CD4-positive, CD25-positive, alpha-beta regulatory T cell (primary cell): ENCODE measurements at regions not wholly inside any gene's neighbourhood (a gene's known extent, or its start where the extent isn't known, plus 50 kb on each side); places are given as distances from the start of the nearest gene placed in this dataset.
A peak's percentile ranks its signal among the peaks of the same experiment; 100 is the strongest.

Source experiments
- ATAC-seq, 2 donors: fragments of 150-1000 bp; cut with Tn5 transposase; one replicate each; pipeline ENCODE4 v1.10.0; 2021; ENCODE audit warnings: low read depth in 2 of 2, moderate number of reproducible peaks in 2 of 2, moderate library complexity in 1 of 2
- DNase-seq, 3 donors: peaks; one replicate each; pipeline versions ENCODE4 v3.0.0 to v3.0.0-alpha.2; 2012 to 2022; ENCODE audit warnings: mixed read lengths in 1 of 3
- H3K27ac ChIP-seq: one replicate; pipeline ENCODE4 v1.7.0; 2013; ENCODE audit warnings: mild to moderate bottlenecking, low read length; ENCODE audit not compliant: insufficient read depth, poor library complexity, severe bottlenecking
- H3K27me3 ChIP-seq: one replicate; pipeline ENCODE4 v1.7.0; 2013; ENCODE audit warnings: low read length; ENCODE audit not compliant: control insufficient read depth, insufficient read depth
- H3K36me3 ChIP-seq: one replicate; pipeline ENCODE4 v1.7.0; 2013; ENCODE audit warnings: mild to moderate bottlenecking, low read length, moderate library complexity; ENCODE audit not compliant: control insufficient read depth, insufficient read depth
- H3K4me1 ChIP-seq: 2 replicates; pipeline ENCODE4 v1.7.0; 2013; ENCODE audit warnings: mild to moderate bottlenecking, low read length; ENCODE audit not compliant: insufficient read depth, control insufficient read depth, poor library complexity, severe bottlenecking
- H3K4me3 ChIP-seq: one replicate; pipeline ENCODE4 v1.7.0; 2013; ENCODE audit warnings: low read depth, mild to moderate bottlenecking, low read length, moderate library complexity
- H3K9me3 ChIP-seq, 2 experiments: 1 replicate in 1 of 2; 2 replicates in 1 of 2; pipeline ENCODE4 v1.7.0; 2013; ENCODE audit warnings: low read length in 2 of 2, mild to moderate bottlenecking in 1 of 2, moderate library complexity in 1 of 2; ENCODE audit not compliant: control insufficient read depth in 2 of 2
- H3K27ac Mint-ChIP-seq, 3 donors: one replicate each; pipeline ENCODE4 v1.8.0; 2020 to 2022; ENCODE audit warnings: mild to moderate bottlenecking in 3 of 3, mixed read lengths in 3 of 3, moderate library complexity in 2 of 3
- H3K27me3 Mint-ChIP-seq: one replicate; pipeline ENCODE4 v1.8.0; 2022; ENCODE audit warnings: mild to moderate bottlenecking, mixed read lengths
- H3K36me3 Mint-ChIP-seq: one replicate; pipeline ENCODE4 v1.8.0; 2020; ENCODE audit warnings: mixed read lengths
- H3K4me1 Mint-ChIP-seq, 4 donors: one replicate each; pipeline ENCODE4 v1.8.0; 2020 to 2022; ENCODE audit warnings: mixed read lengths in 4 of 4, mild to moderate bottlenecking in 1 of 4
- H3K4me3 Mint-ChIP-seq, 4 donors: one replicate each; pipeline ENCODE4 v1.8.0; 2020 to 2022; ENCODE audit warnings: mild to moderate bottlenecking in 4 of 4, mixed read lengths in 4 of 4, moderate library complexity in 3 of 4
- H3K9me3 Mint-ChIP-seq, 7 donors: one replicate each; pipeline ENCODE4 v1.8.0; 2020 to 2022; ENCODE audit warnings: mixed read lengths in 7 of 7, mild to moderate bottlenecking in 3 of 7, moderate library complexity in 2 of 7

DNA sequence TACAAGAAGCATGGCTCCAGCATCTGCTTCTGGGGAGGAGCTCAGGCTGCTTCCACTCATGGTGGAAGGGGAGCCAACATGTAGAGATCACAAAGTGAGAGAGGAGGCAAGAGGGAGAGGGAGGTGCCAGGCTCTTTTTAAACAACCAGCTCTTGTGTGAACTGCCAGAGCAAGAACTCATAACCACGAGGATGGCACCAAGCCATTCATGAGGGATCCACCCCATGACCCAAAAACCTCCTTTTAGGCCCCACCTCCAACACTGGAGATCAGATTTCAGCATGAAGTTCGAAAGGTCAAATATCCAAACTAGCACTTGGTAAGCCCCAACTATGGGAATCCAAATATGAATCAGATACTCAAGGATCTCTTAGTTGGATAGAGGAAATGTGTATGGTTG is 131.2 kb downstream of the RXFP2 start:
- DNase-seq (no peak), ATAC-seq (no peak)
- H3K36me3 Mint-ChIP-seq = no peaks in the 10 kb centered on the region
- Histone ChIP-seq H3K36me3 (no peaks in the 10 kb centered on the region), H3K27me3 (no peaks in the 10 kb centered on the region), H3K4me1 (no peaks in the 10 kb centered on the region), H3K27ac (no peak overlapping the region), H3K9me3 (no peaks in the 10 kb centered on the region), H3K4me3 (no peak overlapping the region)
- H3K27me3 Mint-ChIP-seq = peaks cover 6% of the 10 kb centered on the region
- no peaks in the 10 kb centered on the region for H3K4me1 Mint-ChIP-seq
- no peak overlapping the region for H3K4me3 Mint-ChIP-seq
- H3K27ac Mint-ChIP-seq = no peak overlapping the region
- H3K9me3 Mint-ChIP-seq = peaks cover 0 to 4% (median 0%) of the 10 kb centered on the region in 7 donors

DNA sequence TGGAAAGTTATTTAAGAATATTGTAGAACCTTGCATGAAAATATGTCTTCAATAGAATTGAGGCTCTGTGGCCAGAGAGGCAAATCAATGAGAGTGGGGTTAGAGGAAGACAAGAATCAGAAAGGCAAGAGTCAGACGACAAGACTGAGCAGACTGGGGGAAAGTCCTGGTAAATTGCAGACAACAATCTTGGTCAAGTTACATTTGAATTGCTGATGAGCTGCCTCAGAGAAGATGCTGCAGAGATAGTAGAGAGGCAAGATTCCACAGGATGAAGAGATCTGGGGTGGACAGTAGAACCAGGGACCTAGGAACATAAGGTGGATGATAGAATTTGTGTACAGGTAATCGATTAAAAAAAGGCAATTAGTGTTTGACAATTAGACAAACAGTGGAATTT is 133.8 kb downstream of the RXFP2 start:
- H3K27ac Mint-ChIP-seq = no peak overlapping the region
- peaks cover 0 to 4% (median 0%) of the 10 kb centered on the region in 7 donors for H3K9me3 Mint-ChIP-seq
- Histone ChIP-seq H3K4me3 (no peak overlapping the region), H3K4me1 (no peaks in the 10 kb centered on the region), H3K27me3 (peaks cover 4% of the 10 kb centered on the region), H3K27ac (no peak overlapping the region), H3K36me3 (no peaks in the 10 kb centered on the region), H3K9me3 (no peaks in the 10 kb centered on the region)
- no peaks in the 10 kb centered on the region for H3K36me3 Mint-ChIP-seq
- no peak overlapping the region for H3K4me3 Mint-ChIP-seq
- ATAC-seq (no peak), DNase-seq (no peak)
- peaks cover 6% of the 10 kb centered on the region for H3K27me3 Mint-ChIP-seq
- no peaks in the 10 kb centered on the region for H3K4me1 Mint-ChIP-seq

DNA sequence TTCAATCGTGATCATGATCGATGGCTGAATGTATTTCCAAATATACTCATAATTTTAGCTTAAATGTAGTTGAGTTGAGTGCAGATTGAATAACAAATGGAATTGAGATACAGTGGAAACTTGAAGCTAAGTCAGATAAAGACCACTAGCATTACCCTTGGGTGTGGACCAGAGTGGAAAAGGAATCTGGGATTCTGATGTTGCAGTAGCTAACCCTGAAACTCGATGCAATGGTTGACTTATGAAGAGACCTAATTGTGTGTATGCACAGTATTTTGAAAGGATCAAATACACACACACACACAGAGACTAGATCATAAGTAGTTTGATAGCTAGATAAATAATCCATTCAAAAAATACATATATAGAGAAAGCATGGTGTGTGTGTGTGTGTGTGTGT is 135.8 kb downstream of the RXFP2 start:
- H3K9me3 Mint-ChIP-seq = peaks cover 0 to 4% (median 0%) of the 10 kb centered on the region in 7 donors

DNA sequence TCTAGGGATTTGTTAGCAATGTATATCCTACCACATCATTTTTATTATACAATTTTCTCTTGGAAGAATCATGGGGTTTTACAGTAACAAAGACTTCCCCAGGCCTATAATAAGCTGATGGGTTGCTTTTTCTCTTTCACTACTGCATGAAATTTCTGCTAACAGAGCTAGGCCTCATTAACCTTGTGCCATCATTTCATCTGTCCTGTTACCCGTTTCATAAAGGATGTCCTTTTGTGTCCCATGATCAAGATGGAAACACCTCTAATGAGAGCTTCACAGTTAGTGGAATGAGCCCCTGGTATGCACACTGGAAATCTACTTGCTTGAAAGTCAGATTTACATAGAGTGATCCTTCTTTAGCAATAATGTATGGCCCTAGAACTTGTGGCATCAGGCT is 138.7 kb downstream of the RXFP2 start:
- Histone ChIP-seq H3K4me3 (no peak overlapping the region), H3K36me3 (no peaks in the 10 kb centered on the region), H3K27ac (no peak overlapping the region), H3K4me1 (no peaks in the 10 kb centered on the region), H3K9me3 (no peaks in the 10 kb centered on the region), H3K27me3 (peaks cover 6% of the 10 kb centered on the region)
- Mint-ChIP-seq H3K27me3 (peaks cover 12% of the 10 kb centered on the region), H3K4me3 (no peak overlapping the region), H3K27ac (no peak overlapping the region), H3K4me1 (no peaks in the 10 kb centered on the region), H3K9me3 (peaks cover 0 to 2% (median 0%) of the 10 kb centered on the region in 7 donors), H3K36me3 (no peaks in the 10 kb centered on the region)
- ATAC-seq (no peak), DNase-seq (no peak)

More for the DNA sequence above, 135.8 kb downstream of the RXFP2 start:
- Mint-ChIP-seq H3K27me3 (peaks cover 5% of the 10 kb centered on the region), H3K4me1 (no peaks in the 10 kb centered on the region), H3K27ac (no peak overlapping the region), H3K36me3 (no peaks in the 10 kb centered on the region), H3K4me3 (no peak overlapping the region)
- H3K4me3 ChIP-seq = no peak overlapping the region
- H3K9me3 ChIP-seq = no peaks in the 10 kb centered on the region
- no peaks in the 10 kb centered on the region for H3K4me1 ChIP-seq
- H3K27ac ChIP-seq = no peak overlapping the region
- ATAC-seq = no peak
- H3K27me3 ChIP-seq = peaks cover 4% of the 10 kb centered on the region
- no peak for DNase-seq
- H3K36me3 ChIP-seq = no peaks in the 10 kb centered on the region

DNA sequence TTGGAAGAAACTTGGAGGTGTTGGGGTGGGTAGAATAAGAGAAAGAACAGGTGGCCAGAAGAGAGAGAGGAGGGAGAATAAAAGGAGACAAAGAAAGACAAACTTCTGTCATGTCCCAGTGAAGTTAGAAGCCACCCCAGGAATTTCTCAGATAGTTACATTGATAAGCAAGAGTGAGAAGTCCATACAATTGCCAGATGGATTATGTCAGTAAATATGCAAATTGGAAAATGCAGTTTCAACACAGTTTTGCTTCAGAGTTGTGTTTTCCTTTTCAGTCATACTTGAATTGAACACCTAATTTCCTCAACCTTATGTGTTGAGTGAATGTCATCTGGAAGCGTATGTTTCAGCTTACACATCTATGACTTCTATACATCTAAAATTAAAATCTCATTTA is 139.2 kb downstream of the RXFP2 start:
- H3K4me3 Mint-ChIP-seq = no peak overlapping the region

DNA sequence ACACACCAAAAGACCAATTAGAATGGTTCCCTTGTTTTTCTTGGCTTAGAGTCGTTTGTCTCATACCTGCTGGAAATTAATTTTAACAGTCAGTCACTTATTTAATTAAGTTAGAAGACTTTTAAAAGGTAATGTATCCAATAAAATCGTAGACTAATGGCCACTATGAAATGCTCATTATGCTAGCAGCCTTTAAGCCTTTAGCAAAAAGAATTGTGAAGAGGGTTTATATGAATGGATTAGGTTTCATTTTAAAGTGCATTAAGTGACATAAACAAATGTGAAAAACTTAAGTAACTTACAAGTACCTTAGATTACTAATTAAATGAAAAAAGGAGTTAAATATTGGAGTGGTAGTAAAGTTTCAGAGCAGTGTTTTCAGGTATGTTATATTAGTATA is 139.6 kb downstream of the RXFP2 start:
- Histone ChIP-seq H3K4me1 (no peaks in the 10 kb centered on the region), H3K9me3 (no peaks in the 10 kb centered on the region), H3K4me3 (no peak overlapping the region), H3K27me3 (peaks cover 6% of the 10 kb centered on the region), H3K27ac (no peak overlapping the region), H3K36me3 (no peaks in the 10 kb centered on the region)
- Mint-ChIP-seq H3K27ac (peak overlapping the region in 1 of 3 donors; percentile 77), H3K9me3 (peaks cover 0 to 1% (median 0%) of the 10 kb centered on the region in 7 donors), H3K27me3 (peaks cover 12% of the 10 kb centered on the region), H3K4me1 (no peaks in the 10 kb centered on the region), H3K4me3 (no peak overlapping the region), H3K36me3 (no peaks in the 10 kb centered on the region)
- no peak for DNase-seq
- no peak for ATAC-seq

More for the DNA sequence above, 139.2 kb downstream of the RXFP2 start:
- H3K36me3 ChIP-seq = no peaks in the 10 kb centered on the region
- H3K27me3 ChIP-seq = peaks cover 6% of the 10 kb centered on the region
- no peak overlapping the region for H3K4me3 ChIP-seq
- no peaks in the 10 kb centered on the region for H3K9me3 ChIP-seq
- Mint-ChIP-seq H3K4me1 (no peaks in the 10 kb centered on the region), H3K27me3 (peaks cover 12% of the 10 kb centered on the region), H3K27ac (no peak overlapping the region), H3K36me3 (no peaks in the 10 kb centered on the region), H3K9me3 (peaks cover 0 to 1% (median 0%) of the 10 kb centered on the region in 7 donors)
- H3K4me1 ChIP-seq = no peaks in the 10 kb centered on the region
- DNase-seq = no peak
- no peak for ATAC-seq
- no peak overlapping the region for H3K27ac ChIP-seq

DNA sequence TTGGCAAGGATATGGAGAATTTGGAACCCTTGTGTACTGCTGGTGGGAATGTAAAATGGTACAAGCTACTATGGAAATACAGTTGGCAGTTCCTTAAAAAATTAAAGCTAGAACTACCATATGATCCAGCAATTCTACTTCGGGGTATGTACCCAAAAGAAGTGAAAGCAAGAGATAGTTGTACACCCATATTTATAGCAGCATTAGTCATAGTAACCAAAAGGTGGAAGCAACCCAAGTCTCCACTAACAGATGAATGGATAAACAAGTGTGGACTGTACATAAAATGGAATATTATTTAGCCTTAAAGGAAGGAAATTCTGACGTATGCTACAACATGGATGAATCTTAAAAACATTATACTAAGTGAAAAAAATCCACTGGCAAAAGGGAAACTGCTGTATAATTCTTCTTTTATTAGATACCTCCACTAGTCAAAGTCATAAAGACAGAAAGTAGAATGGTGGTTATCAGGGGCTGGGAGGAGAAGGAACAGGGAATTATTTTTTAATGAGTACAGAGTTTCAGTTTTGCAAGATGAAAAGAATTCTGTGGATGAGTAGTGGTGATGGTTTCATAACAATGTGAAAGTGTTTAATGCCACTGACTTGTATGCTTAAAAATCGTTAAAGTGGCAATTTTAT is 141.6 kb downstream of the RXFP2 start:
- Histone ChIP-seq H3K4me3 (no peak overlapping the region), H3K27me3 (peaks cover 4% of the 10 kb centered on the region), H3K9me3 (no peaks in the 10 kb centered on the region), H3K36me3 (no peaks in the 10 kb centered on the region), H3K4me1 (no peaks in the 10 kb centered on the region), H3K27ac (no peak overlapping the region)
- no peaks in the 10 kb centered on the region for H3K4me1 Mint-ChIP-seq
- peaks cover 0 to 1% (median 0%) of the 10 kb centered on the region in 7 donors for H3K9me3 Mint-ChIP-seq
- no peak overlapping the region for H3K27ac Mint-ChIP-seq
- DNase-seq (no peak), ATAC-seq (no peak)
- H3K36me3 Mint-ChIP-seq = no peaks in the 10 kb centered on the region
- peaks cover 12% of the 10 kb centered on the region for H3K27me3 Mint-ChIP-seq
- no peak overlapping the region for H3K4me3 Mint-ChIP-seq

DNA sequence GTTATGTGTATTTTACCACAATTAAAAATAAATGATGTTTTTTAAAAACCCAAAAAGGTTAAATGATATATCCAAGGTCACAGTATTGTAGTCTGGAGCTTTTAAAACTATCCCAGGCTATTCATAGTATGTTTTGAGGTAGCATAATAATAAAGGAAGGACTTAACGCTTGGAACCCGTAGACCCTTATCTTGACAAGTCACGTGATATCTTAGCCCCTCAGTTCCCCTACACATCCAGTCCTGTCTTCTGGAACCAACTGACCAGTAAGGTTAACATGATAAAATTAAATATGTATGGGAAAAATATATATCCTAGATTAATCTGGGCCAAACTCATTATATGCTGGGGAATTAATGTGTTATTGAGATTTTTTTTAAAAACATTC is 142.2 kb downstream of the RXFP2 start:
- H3K27me3 Mint-ChIP-seq = peaks cover 12% of the 10 kb centered on the region
- peaks cover 0 to 1% (median 0%) of the 10 kb centered on the region in 7 donors for H3K9me3 Mint-ChIP-seq
- Histone ChIP-seq H3K36me3 (no peaks in the 10 kb centered on the region), H3K4me3 (no peak overlapping the region), H3K4me1 (no peaks in the 10 kb centered on the region), H3K27me3 (peaks cover 3% of the 10 kb centered on the region), H3K27ac (no peak overlapping the region), H3K9me3 (no peaks in the 10 kb centered on the region)
- H3K4me3 Mint-ChIP-seq = no peak overlapping the region
- ATAC-seq = no peak
- H3K27ac Mint-ChIP-seq = no peak overlapping the region
- no peaks in the 10 kb centered on the region for H3K36me3 Mint-ChIP-seq
- no peaks in the 10 kb centered on the region for H3K4me1 Mint-ChIP-seq
- DNase-seq = no peak
